Sigmoid colon (tissue), 4 donors: ENCODE measurements at regions not wholly inside any gene's neighbourhood (a gene's known extent, or its start where the extent isn't known, plus 50 kb on each side); places are given as distances from the start of the nearest gene placed in this dataset.

Source experiments
- EP300 ChIP-seq, 4 donors: sonication (generic); formaldehyde crosslinking; IDR thresholded peaks; one replicate each; pipeline ENCODE4 v1.6.1; 2017; ENCODE audit warnings: antibody characterized with exemption in 4 of 4
- POLR2A ChIP-seq, 2 donors: fragments of 450-650 bp; IDR thresholded peaks; one replicate each; pipeline ENCODE4 v1.6.1; 2016; ENCODE audit warnings: antibody characterized with exemption in 2 of 2, mild to moderate bottlenecking in 2 of 2, moderate library complexity in 2 of 2
- POLR2AphosphoS5 ChIP-seq, 4 donors: sonication (generic); formaldehyde crosslinking; IDR thresholded peaks; one replicate each; pipeline ENCODE4 v1.6.1; 2017; ENCODE audit warnings: antibody characterized with exemption in 4 of 4
- TF ChIP-seq, protein P1 (sequence below), 4 experiments: fragments of 450-650 bp in 3 of 4; fragments of 200-600 bp in 1 of 4; IDR thresholded peaks; one replicate each; pipeline ENCODE4 v1.5.1; 2016 to 2019; ENCODE audit warnings: antibody characterized with exemption in 4 of 4, mild to moderate bottlenecking in 3 of 4, moderate library complexity in 2 of 4

DNA sequence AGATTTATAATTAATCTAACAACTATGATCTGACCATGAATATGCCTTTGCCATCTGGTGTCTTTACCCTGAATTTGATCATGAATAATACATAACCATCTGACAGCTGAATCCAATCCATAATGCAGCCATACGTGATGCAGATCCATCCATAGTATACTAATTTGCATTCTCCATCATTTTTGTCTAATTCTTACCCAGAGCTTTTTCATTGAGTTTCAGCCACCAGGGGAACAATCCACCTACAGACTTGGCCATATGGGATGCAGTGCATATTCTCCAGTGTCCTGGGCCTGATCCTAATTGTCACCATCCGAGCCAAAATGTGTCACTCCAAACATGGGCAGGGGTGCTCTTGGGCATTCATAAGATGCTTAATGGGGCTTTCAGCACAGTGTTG lies 227.2 kb upstream of the CRIM1 start:
- TF ChIP-seq POLR2A (IDR thresholded peaks at IDR 0.05) (no peak), POLR2AphosphoS5 (IDR thresholded peaks at IDR 0.05) (no peak), EP300 (IDR thresholded peaks at IDR 0.05) (no peak)
- TF ChIP-seq, protein P1, sequence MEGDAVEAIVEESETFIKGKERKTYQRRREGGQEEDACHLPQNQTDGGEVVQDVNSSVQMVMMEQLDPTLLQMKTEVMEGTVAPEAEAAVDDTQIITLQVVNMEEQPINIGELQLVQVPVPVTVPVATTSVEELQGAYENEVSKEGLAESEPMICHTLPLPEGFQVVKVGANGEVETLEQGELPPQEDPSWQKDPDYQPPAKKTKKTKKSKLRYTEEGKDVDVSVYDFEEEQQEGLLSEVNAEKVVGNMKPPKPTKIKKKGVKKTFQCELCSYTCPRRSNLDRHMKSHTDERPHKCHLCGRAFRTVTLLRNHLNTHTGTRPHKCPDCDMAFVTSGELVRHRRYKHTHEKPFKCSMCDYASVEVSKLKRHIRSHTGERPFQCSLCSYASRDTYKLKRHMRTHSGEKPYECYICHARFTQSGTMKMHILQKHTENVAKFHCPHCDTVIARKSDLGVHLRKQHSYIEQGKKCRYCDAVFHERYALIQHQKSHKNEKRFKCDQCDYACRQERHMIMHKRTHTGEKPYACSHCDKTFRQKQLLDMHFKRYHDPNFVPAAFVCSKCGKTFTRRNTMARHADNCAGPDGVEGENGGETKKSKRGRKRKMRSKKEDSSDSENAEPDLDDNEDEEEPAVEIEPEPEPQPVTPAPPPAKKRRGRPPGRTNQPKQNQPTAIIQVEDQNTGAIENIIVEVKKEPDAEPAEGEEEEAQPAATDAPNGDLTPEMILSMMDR (IDR thresholded peaks at IDR 0.05) = no peak
